Loucy (cell line): ENCODE measurements at regions not wholly inside any gene's neighbourhood (a gene's known extent, or its start where the extent isn't known, plus 50 kb on each side); places are given as distances from the start of the nearest gene placed in this dataset.

Experiments used
- H2AFZ ChIP-seq: fragments of 200-600 bp; sonication (generic); 2 replicates; pipeline ENCODE4 v1.6.0; 2016; ENCODE audit warnings: antibody characterized with exemption, mild to moderate bottlenecking, low read length, moderate library complexity
- H3F3A ChIP-seq: fragments of 200-600 bp; 2 replicates; pipeline ENCODE4 v1.6.0; 2016; ENCODE audit warnings: antibody characterized with exemption, low read depth, mild to moderate bottlenecking
- H3K27me3 ChIP-seq: fragments of 200-600 bp; sonication (generic); 2 replicates; pipeline ENCODE4 v1.6.1; 2014; ENCODE audit warnings: low read length, mild to moderate bottlenecking; ENCODE audit not compliant: insufficient read depth, poor library complexity, severe bottlenecking
- H3K36me3 ChIP-seq: fragments of 200-600 bp; sonication (generic); 2 replicates; pipeline ENCODE4 v1.6.1; 2016; ENCODE audit warnings: low read length; ENCODE audit not compliant: insufficient read depth
- H3K4me1 ChIP-seq: fragments of 200-600 bp; sonication (generic); 2 replicates; pipeline ENCODE4 v1.5.1; 2014; ENCODE audit warnings: low read length, mild to moderate bottlenecking; ENCODE audit not compliant: insufficient read depth, poor library complexity, severe bottlenecking
- H3K4me2 ChIP-seq: fragments of 200-600 bp; sonication (generic); 2 replicates; pipeline ENCODE4 v1.6.0; 2014; ENCODE audit warnings: antibody characterized with exemption, low read length, low read depth, mild to moderate bottlenecking; ENCODE audit not compliant: poor library complexity, severe bottlenecking
- H3K4me3 ChIP-seq: fragments of 200-600 bp; sonication (generic); 2 replicates; pipeline ENCODE4 v1.5.1; 2014; ENCODE audit warnings: low read length, mild to moderate bottlenecking, mixed read lengths; ENCODE audit not compliant: poor library complexity, severe bottlenecking
- H3K79me2 ChIP-seq: fragments of 200-600 bp; sonication (generic); 2 replicates; pipeline ENCODE4 v1.6.1; 2014; ENCODE audit warnings: low read length; ENCODE audit not compliant: insufficient read depth
- H3K9ac ChIP-seq: fragments of 200-600 bp; sonication (generic); 2 replicates; pipeline ENCODE4 v1.6.0; 2014; ENCODE audit warnings: mild to moderate bottlenecking, low read depth, low read length, moderate library complexity; ENCODE audit not compliant: poor library complexity, severe bottlenecking
- H3K9me2 ChIP-seq: fragments of 200-600 bp; sonication (generic); replicated peaks from 2 replicates; pipeline ENCODE4 v1.6.1; 2016; ENCODE audit warnings: low read depth, low read length, mixed read lengths
- H3K9me3 ChIP-seq: fragments of 200-600 bp; sonication (generic); 2 replicates; pipeline ENCODE4 v1.6.1; 2014; ENCODE audit warnings: mild to moderate bottlenecking, antibody characterized with exemption, low read length, low read depth; ENCODE audit not compliant: insufficient read depth
- H4K20me1 ChIP-seq: fragments of 200-600 bp; sonication (generic); 2 replicates; pipeline ENCODE4 v1.6.0; 2014; ENCODE audit warnings: antibody characterized with exemption, low read length, mild to moderate bottlenecking; ENCODE audit not compliant: insufficient read depth, poor library complexity, severe bottlenecking
- EZH2phosphoT487 ChIP-seq: fragments of 200-600 bp; IDR thresholded peaks from 2 replicates; pipeline ENCODE4 v1.6.1; 2018; ENCODE audit warnings: antibody characterized with exemption, mild to moderate bottlenecking, moderate library complexity, borderline replicate concordance
- TF ChIP-seq, protein P1 (sequence below): fragments of 200-600 bp; sonication (generic); conservative IDR thresholded peaks from 2 replicates; pipeline ENCODE4 v1.5.1; 2014; ENCODE audit warnings: mild to moderate bottlenecking, antibody characterized with exemption, low read length

DNA sequence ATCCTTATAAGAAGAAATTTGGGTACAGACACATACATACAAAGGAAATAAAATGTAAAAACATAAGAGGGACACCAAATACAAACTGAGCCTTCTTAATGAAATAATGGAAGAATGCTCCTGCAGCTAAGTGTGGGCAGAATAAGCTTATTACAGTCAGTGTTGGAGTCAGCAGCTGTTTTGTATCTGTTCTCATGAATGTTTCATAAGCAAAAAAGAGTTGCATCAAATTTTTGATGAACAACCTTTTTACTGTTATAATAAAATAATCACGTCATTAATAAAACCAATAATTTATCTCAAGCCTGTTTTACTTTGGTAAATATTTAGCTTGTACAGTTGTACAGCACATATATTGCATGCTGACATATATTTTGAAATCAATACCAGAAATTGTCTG lies 545.6 kb downstream of the LRRC70 start:
- Histone ChIP-seq H3K79me2 (no peaks in the 10 kb centered on the region), H3K4me2 (no peak overlapping the region), H4K20me1 (no peaks in the 10 kb centered on the region)

DNA sequence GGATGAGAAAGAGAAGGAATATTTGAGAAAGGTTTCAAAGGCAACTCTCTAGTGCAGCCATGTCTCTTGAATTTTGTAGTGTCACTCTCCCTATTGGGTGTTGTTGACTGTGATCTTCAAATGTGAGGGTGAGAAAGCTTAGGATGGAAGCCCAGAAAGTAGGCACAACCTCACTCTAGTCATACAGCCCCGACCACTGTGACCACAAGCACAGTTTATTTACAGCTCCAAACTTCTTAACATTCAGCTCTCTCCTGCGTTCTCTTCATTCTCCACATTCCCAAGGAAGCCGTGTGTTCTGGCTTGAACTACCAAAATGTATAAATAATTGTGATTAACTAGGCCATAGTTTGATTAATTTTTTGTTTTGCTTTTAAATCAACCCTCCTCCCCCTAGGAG lies 542.9 kb downstream of the LRRC70 start:
- H3F3A ChIP-seq: no peaks in the 10 kb centered on the region
- no peak overlapping the region for H3K4me3 ChIP-seq
- no peaks in the 10 kb centered on the region for H4K20me1 ChIP-seq
- no peaks in the 10 kb centered on the region for H3K36me3 ChIP-seq
- no peaks in the 10 kb centered on the region for H3K4me1 ChIP-seq
- no peaks in the 10 kb centered on the region for H3K79me2 ChIP-seq
- no peak overlapping the region for H3K9ac ChIP-seq
- no peaks in the 10 kb centered on the region for H3K9me3 ChIP-seq
- no peak overlapping the region for H2AFZ ChIP-seq
- no peak overlapping the region for H3K4me2 ChIP-seq
- no peaks in the 10 kb centered on the region for H3K27me3 ChIP-seq
- TF ChIP-seq EZH2phosphoT487: no peak
- TF ChIP-seq, protein P1, sequence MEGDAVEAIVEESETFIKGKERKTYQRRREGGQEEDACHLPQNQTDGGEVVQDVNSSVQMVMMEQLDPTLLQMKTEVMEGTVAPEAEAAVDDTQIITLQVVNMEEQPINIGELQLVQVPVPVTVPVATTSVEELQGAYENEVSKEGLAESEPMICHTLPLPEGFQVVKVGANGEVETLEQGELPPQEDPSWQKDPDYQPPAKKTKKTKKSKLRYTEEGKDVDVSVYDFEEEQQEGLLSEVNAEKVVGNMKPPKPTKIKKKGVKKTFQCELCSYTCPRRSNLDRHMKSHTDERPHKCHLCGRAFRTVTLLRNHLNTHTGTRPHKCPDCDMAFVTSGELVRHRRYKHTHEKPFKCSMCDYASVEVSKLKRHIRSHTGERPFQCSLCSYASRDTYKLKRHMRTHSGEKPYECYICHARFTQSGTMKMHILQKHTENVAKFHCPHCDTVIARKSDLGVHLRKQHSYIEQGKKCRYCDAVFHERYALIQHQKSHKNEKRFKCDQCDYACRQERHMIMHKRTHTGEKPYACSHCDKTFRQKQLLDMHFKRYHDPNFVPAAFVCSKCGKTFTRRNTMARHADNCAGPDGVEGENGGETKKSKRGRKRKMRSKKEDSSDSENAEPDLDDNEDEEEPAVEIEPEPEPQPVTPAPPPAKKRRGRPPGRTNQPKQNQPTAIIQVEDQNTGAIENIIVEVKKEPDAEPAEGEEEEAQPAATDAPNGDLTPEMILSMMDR: no peak
- no peaks in the 10 kb centered on the region for H3K9me2 ChIP-seq

More for the DNA sequence above, 545.6 kb downstream of the LRRC70 start:
- no peaks in the 10 kb centered on the region for H3F3A ChIP-seq
- H3K36me3 ChIP-seq: no peaks in the 10 kb centered on the region
- H2AFZ ChIP-seq: no peak overlapping the region
- H3K9me2 ChIP-seq: no peaks in the 10 kb centered on the region
- TF ChIP-seq, protein P1: no peak
- no peak for TF ChIP-seq EZH2phosphoT487
- H3K4me3 ChIP-seq: no peak overlapping the region
- H3K27me3 ChIP-seq: no peaks in the 10 kb centered on the region
- H3K4me1 ChIP-seq: no peaks in the 10 kb centered on the region
- no peaks in the 10 kb centered on the region for H3K9me3 ChIP-seq
- H3K9ac ChIP-seq: no peak overlapping the region

DNA sequence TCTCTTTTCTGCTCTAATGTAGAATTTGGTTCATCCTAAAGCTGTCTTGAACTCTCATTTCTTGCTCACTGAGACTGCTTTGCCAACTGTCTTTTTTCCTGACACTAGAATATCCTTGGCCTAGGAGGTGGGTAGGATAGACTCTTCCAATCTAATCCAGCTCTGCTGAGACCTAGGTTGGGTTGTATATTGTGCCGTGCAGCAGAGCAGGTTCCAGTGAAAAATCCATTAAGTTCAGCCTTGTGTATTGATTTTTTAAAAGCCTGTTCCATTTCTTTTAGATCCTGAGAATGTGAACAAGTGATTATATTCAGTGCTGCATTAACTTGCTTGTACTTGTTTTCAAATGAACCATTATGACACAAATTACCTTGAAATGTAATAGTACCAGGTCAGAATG lies 539.6 kb downstream of the LRRC70 start:
- Histone ChIP-seq H3K9ac (no peak overlapping the region), H3K4me1 (no peaks in the 10 kb centered on the region), H4K20me1 (no peaks in the 10 kb centered on the region), H3K9me3 (no peaks in the 10 kb centered on the region), H3K79me2 (no peaks in the 10 kb centered on the region), H3K4me2 (no peak overlapping the region), H3F3A (no peaks in the 10 kb centered on the region), H3K27me3 (no peaks in the 10 kb centered on the region), H2AFZ (no peak overlapping the region), H3K36me3 (no peaks in the 10 kb centered on the region), H3K9me2 (no peaks in the 10 kb centered on the region), H3K4me3 (no peak overlapping the region)
- TF ChIP-seq, protein P1: no peak
- TF ChIP-seq EZH2phosphoT487: no peak
